Left hindlimb (tissue), 1 donor: ENCODE measurements at regions not wholly inside any gene's neighbourhood (a gene's known extent, or its start where the extent isn't known, plus 50 kb on each side); places are given as distances from the start of the nearest gene placed in this dataset.

ENCODE experiments used
- DNase-seq: peaks from one replicate; pipeline ENCODE4 v3.0.0-alpha.2; 2018

- DNase-seq: no peak
These were observed 109.6 kb upstream of the SPRY1 start for GRCh38 chr4:123286903-123287466.

GRCh38 chr4:123288309-123289025 lies 108.1 kb upstream of the SPRY1 start:
- no peak for DNase-seq

GRCh38 chr4:123291329-123291728 lies 105.3 kb upstream of the SPRY1 start:
- DNase-seq: no peak

- DNase-seq: no peak
These were observed 98.8 kb upstream of the SPRY1 start for GRCh38 chr4:123297836-123298235.

- no peak for DNase-seq
These were observed 98.3 kb upstream of the SPRY1 start for GRCh38 chr4:123298261-123298660.

GRCh38 chr4:123298801-123299200 lies 97.8 kb upstream of the SPRY1 start:
- DNase-seq: no peak

- no peak for DNase-seq
These were observed 97.3 kb upstream of the SPRY1 start for GRCh38 chr4:123299212-123299691.

- DNase-seq: no peak
These were observed 96.2 kb upstream of the SPRY1 start for GRCh38 chr4:123300222-123301039.

GRCh38 chr4:123301923-123302322 lies 94.7 kb upstream of the SPRY1 start:
- no peak for DNase-seq

GRCh38 chr4:123304151-123304964 lies 92.2 kb upstream of the SPRY1 start:
- DNase-seq: peak; percentile 66

GRCh38 chr4:123305736-123306135 lies 90.9 kb upstream of the SPRY1 start:
- no peak for DNase-seq

GRCh38 chr4:123306769-123307168 lies 89.8 kb upstream of the SPRY1 start:
- no peak for DNase-seq

- no peak for DNase-seq
These were observed 87.9 kb upstream of the SPRY1 start for GRCh38 chr4:123308667-123309066.

- DNase-seq: no peak
These were observed 84.5 kb upstream of the SPRY1 start for GRCh38 chr4:123312116-123312515.

GRCh38 chr4:123312951-123313592 lies 83.5 kb upstream of the SPRY1 start:
- no peak for DNase-seq

- no peak for DNase-seq
These were observed 81.0 kb upstream of the SPRY1 start for GRCh38 chr4:123315617-123316016.

GRCh38 chr4:123317211-123317610 lies 79.4 kb upstream of the SPRY1 start:
- DNase-seq: no peak

GRCh38 chr4:123319639-123320038 lies 77.0 kb upstream of the SPRY1 start:
- no peak for DNase-seq

- DNase-seq: no peak
These were observed 72.6 kb upstream of the SPRY1 start for GRCh38 chr4:123323998-123324397.

GRCh38 chr4:123325241-123325681 lies 71.3 kb upstream of the SPRY1 start:
- no peak for DNase-seq

GRCh38 chr4:123327346-123327745 lies 69.2 kb upstream of the SPRY1 start:
- no peak for DNase-seq

GRCh38 chr4:123327846-123328429 lies 68.7 kb upstream of the SPRY1 start:
- no peak for DNase-seq
